Tibial artery (tissue), 4 donors: ENCODE measurements at regions not wholly inside any gene's neighbourhood (a gene's known extent, or its start where the extent isn't known, plus 50 kb on each side); places are given as distances from the start of the nearest gene placed in this dataset.

ENCODE experiments used
- DNase-seq, 2 donors: peaks; one replicate each; pipeline ENCODE4 v3.0.0-alpha.2; 2019
- H3K27ac ChIP-seq, 2 donors: fragments of 200-600 bp; sonication (generic) in 1 of 2; 1 replicate in 1 of 2; 2 replicates in 1 of 2; pipeline ENCODE4 v1.5.1; 2018 to 2019; ENCODE audit warnings: mild to moderate bottlenecking in 1 of 2
- H3K27me3 ChIP-seq, 2 donors: fragments of 200-600 bp; sonication (generic) in 1 of 2; one replicate each; pipeline versions ENCODE4 v1.5.1 to v1.6.0; 2016 to 2019
- H3K36me3 ChIP-seq, 3 donors: fragments of 200-600 bp; sonication (generic) in 2 of 3; one replicate each; pipeline ENCODE4 v1.5.1; 2016 to 2019; ENCODE audit warnings: mild to moderate bottlenecking in 2 of 3
- H3K4me1 ChIP-seq, 4 donors: fragments of 200-600 bp; sonication (generic) in 2 of 4; 1 replicate in 3 of 4; 2 replicates in 1 of 4; pipeline ENCODE4 v1.5.1; 2016 to 2019
- H3K4me3 ChIP-seq, 2 donors: fragments of 200-600 bp; sonication (generic) in 1 of 2; 1 replicate in 1 of 2; 2 replicates in 1 of 2; pipeline ENCODE4 v1.5.1; 2018 to 2019; ENCODE audit warnings: mild to moderate bottlenecking in 2 of 2
- H3K9me3 ChIP-seq, 3 donors: fragments of 200-600 bp; sonication (generic) in 1 of 3; one replicate each; pipeline ENCODE4 v1.5.1; 2016 to 2019
- CTCF ChIP-seq, 2 experiments: fragments of 200-600 bp in 1 of 2; fragments of 450-650 bp in 1 of 2; IDR thresholded peaks; one replicate each; pipeline ENCODE4 v1.5.1; 2017 to 2019; ENCODE audit warnings: antibody characterized with exemption in 2 of 2, mild to moderate bottlenecking in 1 of 2, moderate library complexity in 1 of 2
- intact Hi-C: fragments of 100-400 bp; cut with DNase I; formaldehyde crosslinking; loops from one replicate; pipeline ENCODE4 v1.15.0; 2023; ENCODE audit warnings: low total_unique reads

- H3K4me3 ChIP-seq: no peak overlapping the region
- H3K36me3 ChIP-seq: no peaks in the 10 kb centered on the region
- intact Hi-C loops: no loop called here
- no peak overlapping the region for H3K27ac ChIP-seq
- DNase-seq: no peak
- no peaks in the 10 kb centered on the region for H3K9me3 ChIP-seq
- TF ChIP-seq CTCF (IDR thresholded peaks at IDR 0.05): no peak
- H3K4me1 ChIP-seq: no peaks in the 10 kb centered on the region
- no peaks in the 10 kb centered on the region for H3K27me3 ChIP-seq
Observed at GRCh38 chr5:124474528-124475215, 271.8 kb downstream of the ZNF608 start.

GRCh38 chr5:124468671-124469411, 277.6 kb downstream of the ZNF608 start:
- Histone ChIP-seq H3K27ac (no peak overlapping the region), H3K36me3 (no peaks in the 10 kb centered on the region), H3K9me3 (no peaks in the 10 kb centered on the region), H3K4me1 (peaks cover 0 to 1% (median 0%) of the 10 kb centered on the region in 4 donors), H3K27me3 (no peaks in the 10 kb centered on the region), H3K4me3 (no peak overlapping the region)
- intact Hi-C loops: no loop called here
- DNase-seq: no peak
- TF ChIP-seq CTCF (IDR thresholded peaks at IDR 0.05): no peak

- no peak for DNase-seq
- H3K4me3 ChIP-seq: no peak overlapping the region
- no peak for TF ChIP-seq CTCF (IDR thresholded peaks at IDR 0.05)
- peaks cover 0 to 8% (median 0%) of the 10 kb centered on the region in 4 donors for H3K4me1 ChIP-seq
- no peaks in the 10 kb centered on the region for H3K9me3 ChIP-seq
- no peak overlapping the region for H3K27ac ChIP-seq
- H3K27me3 ChIP-seq: no peaks in the 10 kb centered on the region
- H3K36me3 ChIP-seq: no peaks in the 10 kb centered on the region
- intact Hi-C loops: no loop called here
Observed at GRCh38 chr5:124467745-124468144, 278.7 kb downstream of the ZNF608 start.

GRCh38 chr5:124466011-124466410, 280.4 kb downstream of the ZNF608 start:
- Histone ChIP-seq H3K27me3 (no peaks in the 10 kb centered on the region), H3K36me3 (no peaks in the 10 kb centered on the region), H3K4me1 (peaks cover 0 to 8% (median 0%) of the 10 kb centered on the region in 4 donors), H3K27ac (no peak overlapping the region), H3K4me3 (no peak overlapping the region), H3K9me3 (no peaks in the 10 kb centered on the region)
- intact Hi-C loops: no loop called here
- no peak for DNase-seq
- no peak for TF ChIP-seq CTCF (IDR thresholded peaks at IDR 0.05)

DNA sequence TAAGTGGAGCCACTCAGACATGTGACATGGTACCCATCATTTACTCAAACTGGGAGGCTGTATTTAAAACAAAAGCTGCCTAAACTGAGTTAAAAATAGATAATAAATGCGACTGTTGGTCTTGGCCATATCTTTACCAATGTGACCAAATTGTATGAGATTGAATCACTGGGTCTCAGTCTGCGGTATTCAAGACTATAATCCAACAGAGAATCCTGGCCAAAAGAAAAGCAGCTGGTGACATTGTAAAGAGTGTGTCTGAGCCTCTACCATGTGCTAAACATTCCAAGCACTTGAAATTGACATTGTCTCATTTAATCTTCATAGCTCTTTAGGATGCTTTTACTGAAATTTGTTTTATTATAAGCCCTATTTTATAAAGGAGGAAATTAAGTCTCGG, 282.6 kb downstream of the ZNF608 start:
- DNase-seq: no peak
- TF ChIP-seq CTCF (IDR thresholded peaks at IDR 0.05): no peak

More for the DNA sequence above, 282.6 kb downstream of the ZNF608 start:
- no peaks in the 10 kb centered on the region for H3K9me3 ChIP-seq
- H3K4me3 ChIP-seq: no peak overlapping the region
- H3K36me3 ChIP-seq: no peaks in the 10 kb centered on the region
- H3K27ac ChIP-seq: no peak overlapping the region
- peaks cover 0 to 8% (median 0%) of the 10 kb centered on the region in 4 donors for H3K4me1 ChIP-seq
- intact Hi-C loops: no loop called here
- H3K27me3 ChIP-seq: no peaks in the 10 kb centered on the region
